ENCODE measurements at regions not wholly inside any gene's neighbourhood (a gene's known extent, or its start where the extent isn't known, plus 50 kb on each side); places are given as distances from the start of the nearest gene placed in this dataset.

GRCh38 chr19:30183807-30184490, 188.2 kb upstream of the ZNF536 start:
- TF ChIP-seq CTCF (IDR thresholded peaks at IDR 0.05; ENCODE audit: insufficient read depth, low read depth, low read length) (no peak), EZH2 (IDR thresholded peaks at IDR 0.05; ENCODE audit: insufficient read depth, low read length) (no peak)
